ENCODE measurements at regions not wholly inside any gene's neighbourhood (a gene's known extent, or its start where the extent isn't known, plus 50 kb on each side); places are given as distances from the start of the nearest gene placed in this dataset.

DNA sequence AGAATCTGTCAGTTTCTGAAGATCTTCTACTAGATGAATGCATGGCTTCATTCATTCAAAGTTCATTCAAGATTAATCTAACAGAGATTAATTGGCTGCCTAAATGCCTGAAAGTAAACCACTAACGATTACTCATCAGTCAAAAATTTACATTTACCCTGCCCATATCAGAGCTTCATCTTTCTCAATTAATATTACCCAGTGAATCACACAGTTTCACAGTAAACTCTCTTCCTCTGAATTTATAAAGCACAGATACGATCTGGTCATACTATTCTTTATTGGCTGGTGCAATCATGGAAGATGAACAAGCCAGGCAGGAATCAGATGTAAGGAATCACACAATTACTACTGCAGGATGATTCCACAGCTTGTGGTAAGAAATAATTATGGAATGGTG lies 377.7 kb downstream of the SLC16A7 start (continued):
- TF ChIP-seq ZNF532 (CRISPR knock-in tag; IDR thresholded peaks at IDR 0.05; ENCODE audit: borderline replicate concordance), result no peak
- TF ChIP-seq, protein P1, sequence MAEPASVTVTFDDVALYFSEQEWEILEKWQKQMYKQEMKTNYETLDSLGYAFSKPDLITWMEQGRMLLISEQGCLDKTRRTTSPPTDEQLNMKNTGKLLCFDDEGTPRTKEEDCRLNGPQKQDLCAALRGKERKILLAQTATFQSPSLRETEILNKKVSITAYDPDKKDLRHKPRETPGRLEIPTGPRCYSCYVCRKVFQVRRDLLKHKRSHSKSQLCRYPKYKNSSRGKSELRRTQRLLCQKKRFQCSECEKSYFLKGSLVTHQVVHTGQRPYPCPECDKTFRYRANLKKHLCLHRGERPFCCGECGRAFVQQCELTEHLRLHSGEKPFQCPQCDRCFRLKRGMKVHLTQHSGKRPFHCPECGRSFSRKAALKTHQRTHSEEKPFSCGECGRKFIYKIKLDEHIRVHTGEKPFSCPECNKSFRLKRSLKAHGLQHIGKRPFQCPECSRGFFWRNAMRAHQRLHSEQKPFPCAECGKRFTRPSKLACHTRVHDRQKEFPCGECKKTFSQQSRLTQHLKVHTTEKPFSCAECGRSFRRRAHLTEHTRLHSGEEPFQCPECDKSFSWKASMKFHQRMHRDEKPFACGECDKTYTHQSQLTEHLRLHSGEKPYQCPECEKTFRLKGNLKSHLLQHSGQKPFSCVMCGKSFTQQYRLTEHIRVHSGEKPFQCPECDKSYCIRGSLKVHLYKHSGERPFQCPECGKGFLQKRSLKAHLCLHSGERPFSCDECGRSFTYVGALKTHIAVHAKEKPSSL (CRISPR knock-in tag; conservative IDR thresholded peaks at IDR 0.05), result no peak
- no peak for TF ChIP-seq SMAD4 (CRISPR knock-in tag; IDR thresholded peaks at IDR 0.05)
- TF ChIP-seq CBFB (CRISPR knock-in tag; IDR thresholded peaks at IDR 0.05; ENCODE audit: low read depth), result no peak
- TF ChIP-seq, protein P2, sequence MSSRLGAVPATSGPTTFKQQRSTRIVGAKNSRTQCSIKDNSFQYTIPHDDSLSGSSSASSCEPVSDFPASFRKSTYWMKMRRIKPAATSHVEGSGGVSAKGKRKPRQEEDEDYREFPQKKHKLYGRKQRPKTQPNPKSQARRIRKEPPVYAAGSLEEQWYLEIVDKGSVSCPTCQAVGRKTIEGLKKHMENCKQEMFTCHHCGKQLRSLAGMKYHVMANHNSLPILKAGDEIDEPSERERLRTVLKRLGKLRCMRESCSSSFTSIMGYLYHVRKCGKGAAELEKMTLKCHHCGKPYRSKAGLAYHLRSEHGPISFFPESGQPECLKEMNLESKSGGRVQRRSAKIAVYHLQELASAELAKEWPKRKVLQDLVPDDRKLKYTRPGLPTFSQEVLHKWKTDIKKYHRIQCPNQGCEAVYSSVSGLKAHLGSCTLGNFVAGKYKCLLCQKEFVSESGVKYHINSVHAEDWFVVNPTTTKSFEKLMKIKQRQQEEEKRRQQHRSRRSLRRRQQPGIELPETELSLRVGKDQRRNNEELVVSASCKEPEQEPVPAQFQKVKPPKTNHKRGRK (CRISPR knock-in tag; IDR thresholded peaks at IDR 0.05; ENCODE audit: borderline replicate concordance), result no peak
- TF ChIP-seq FOXJ3 (CRISPR knock-in tag; IDR thresholded peaks at IDR 0.05; ENCODE audit: borderline replicate concordance), result no peak
- TF ChIP-seq CREM (CRISPR knock-in tag; IDR thresholded peaks at IDR 0.05), result no peak
- TF ChIP-seq ZNF232 (CRISPR knock-in tag; IDR thresholded peaks at IDR 0.05), result no peak
- no peak for TF ChIP-seq ATF1 (CRISPR knock-in tag; IDR thresholded peaks at IDR 0.05)
- TF ChIP-seq ARID4B (CRISPR knock-in tag; IDR thresholded peaks at IDR 0.05; ENCODE audit: borderline replicate concordance), result no peak

DNA sequence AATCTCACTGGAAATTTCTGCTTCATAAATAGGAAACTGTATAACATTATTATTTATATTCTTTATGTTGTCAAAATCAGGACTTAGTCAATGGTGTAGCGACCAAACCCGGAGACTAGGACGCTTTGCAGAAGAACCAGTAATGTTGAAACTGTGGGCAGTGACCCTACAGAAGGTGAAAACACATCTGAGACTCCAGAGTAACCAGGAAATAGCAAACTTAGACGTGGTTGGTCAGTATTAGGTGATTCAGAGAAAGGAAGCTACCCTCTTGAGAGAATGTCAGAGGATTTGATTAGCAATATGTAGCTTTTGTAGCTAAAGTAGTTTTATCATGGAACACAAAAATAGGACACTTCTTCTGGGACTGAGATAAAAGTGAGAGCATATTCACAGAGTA lies 381.9 kb downstream of the SLC16A7 start:
- H3K27ac Mint-ChIP-seq, result no peak overlapping the region
- POLR2A ChIA-PET, result no interaction called here
- no peaks in the 10 kb centered on the region for H3K9me3 Mint-ChIP-seq
- no peak for ATAC-seq
- peaks cover 3% of the 10 kb centered on the region for H3K4me1 Mint-ChIP-seq
- no peaks in the 10 kb centered on the region for H3K36me3 Mint-ChIP-seq
- no peak for DNase-seq (ENCODE audit: low spot score)
- TF ChIP-seq ZBTB43 (CRISPR knock-in tag; IDR thresholded peaks at IDR 0.05), result no peak
- no peak for TF ChIP-seq ZNF281 (CRISPR knock-in tag; IDR thresholded peaks at IDR 0.05)
- TF ChIP-seq USF1 (CRISPR knock-in tag; IDR thresholded peaks at IDR 0.05), result no peak
- TF ChIP-seq ZNF423 (CRISPR knock-in tag; IDR thresholded peaks at IDR 0.05), result no peak
- TF ChIP-seq, protein P2 (CRISPR knock-in tag; IDR thresholded peaks at IDR 0.05; ENCODE audit: borderline replicate concordance), result no peak
- no peaks in the 10 kb centered on the region for H3K27me3 Mint-ChIP-seq (ENCODE audit: low read depth)
- no peak overlapping the region for H3K4me3 Mint-ChIP-seq
- CTCF ChIA-PET, result no interaction called here
